ENCODE measurements at regions not wholly inside any gene's neighbourhood (a gene's known extent, or its start where the extent isn't known, plus 50 kb on each side); places are given as distances from the start of the nearest gene placed in this dataset.

GRCh38 chr2:239883326-239884050, 141.7 kb downstream of the NDUFA10 start:
- TF ChIP-seq CTCF (IDR thresholded peaks at IDR 0.05), result no peak

- TF ChIP-seq CTCF (IDR thresholded peaks at IDR 0.05), result no peak
Measured at GRCh38 chr2:239882781-239883180, 142.4 kb downstream of the NDUFA10 start.

- peak; percentile 65 for TF ChIP-seq CTCF (IDR thresholded peaks at IDR 0.05)
Measured at GRCh38 chr2:239882331-239882732, 142.8 kb downstream of the NDUFA10 start.

GRCh38 chr2:239881561-239882320, 143.4 kb downstream of the NDUFA10 start:
- no peak for TF ChIP-seq CTCF (IDR thresholded peaks at IDR 0.05)

- no peak for TF ChIP-seq CTCF (IDR thresholded peaks at IDR 0.05)
Measured at GRCh38 chr2:239881031-239881471, 144.1 kb downstream of the NDUFA10 start.

GRCh38 chr2:239880396-239880795, 144.7 kb downstream of the NDUFA10 start:
- no peak for TF ChIP-seq CTCF (IDR thresholded peaks at IDR 0.05)

- no peak for TF ChIP-seq CTCF (IDR thresholded peaks at IDR 0.05)
Measured at GRCh38 chr2:239879423-239880084, 145.6 kb downstream of the NDUFA10 start.
